Erythroblast (primary cell): ENCODE measurements at regions not wholly inside any gene's neighbourhood (a gene's known extent, or its start where the extent isn't known, plus 50 kb on each side); places are given as distances from the start of the nearest gene placed in this dataset.

Experiments used
- GATA1 ChIP-seq: IDR thresholded peaks from 2 replicates; pipeline ENCODE4 v1.6.1; 2011; ENCODE audit warnings: low read depth, mild to moderate bottlenecking, control low read depth, low read length, moderate library complexity
- POLR2A ChIP-seq: IDR thresholded peaks from 2 replicates; pipeline ENCODE4 v1.6.1; 2011; ENCODE audit warnings: mild to moderate bottlenecking, low read length

DNA sequence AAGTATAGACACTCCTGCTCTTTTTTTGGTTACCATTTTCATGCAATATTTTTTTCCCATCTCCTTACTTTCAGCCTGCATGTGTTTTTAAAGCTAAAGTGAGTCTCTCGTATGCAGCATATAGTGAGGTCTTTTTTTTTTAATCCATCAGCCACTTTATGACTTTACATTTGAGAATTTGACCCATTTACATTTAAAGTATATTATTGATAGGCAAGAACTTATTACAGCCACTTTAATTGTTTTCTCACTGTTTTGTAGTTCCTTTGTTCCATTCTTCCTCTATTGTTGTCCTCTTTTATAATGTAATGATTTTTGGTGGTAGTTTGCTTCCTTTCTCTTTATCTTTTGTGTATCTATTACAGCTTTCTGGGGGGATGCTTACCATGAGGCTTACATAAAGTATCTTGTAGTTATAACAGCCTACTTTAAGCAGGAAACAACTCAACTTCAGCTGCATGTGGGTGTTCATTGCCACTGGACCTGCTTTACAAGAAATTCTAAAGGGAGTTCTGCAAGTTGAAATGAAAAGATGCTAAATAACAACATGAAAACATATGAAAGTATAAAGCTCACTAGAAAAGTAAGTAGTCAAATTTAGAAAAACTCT lies 71.8 kb downstream of the TNFAIP3 start:
- TF ChIP-seq POLR2A (no peak), GATA1 (no peak)
